ENCODE measurements at regions not wholly inside any gene's neighbourhood (a gene's known extent, or its start where the extent isn't known, plus 50 kb on each side); places are given as distances from the start of the nearest gene placed in this dataset.
A peak's percentile ranks its signal among the peaks of the same experiment; 100 is the strongest.
"Not testable (repeated sequence)": the region's sequence is repeated elsewhere in the genome, so short reads cannot be mapped to it uniquely, and the experiment has no call there.

GRCh38 chr7:138324941-138325340 lies 135.1 kb upstream of the TRIM24 start:
- WGBS, 2 experiments (ENCODE audit: insufficient coverage in 1 of 2, insufficient read length in 1 of 2), result 96 to 97% methylated on average over 3 to 6 of the region's 6 CpGs
- Mint-ChIP-seq H3K4me1 (peaks cover 9% of the 10 kb centered on the region), H3K27ac (no peak overlapping the region), H3K4me3 (no peak overlapping the region), H3K27me3 (ENCODE audit: insufficient read depth) (no peaks in the 10 kb centered on the region), H3K36me3 (ENCODE audit: low read depth) (peaks cover 18% of the 10 kb centered on the region), H3K9me3 (peaks cover 11% of the 10 kb centered on the region)
- no peaks in the 10 kb centered on the region for H3K36me3 ChIP-seq (ENCODE audit: control insufficient read depth, insufficient read depth, low read length)
- H3K9ac ChIP-seq (ENCODE audit: extremely low read depth, low read length, poor library complexity, severe bottlenecking), result no peak overlapping the region
- no peaks in the 10 kb centered on the region for H3K4me1 ChIP-seq (ENCODE audit: control insufficient read depth, insufficient read depth, low read length)
- no peaks in the 10 kb centered on the region for H3K27me3 ChIP-seq (ENCODE audit: control insufficient read depth, insufficient read depth, low read length, poor library complexity, severe bottlenecking)
- no peak for DNase-seq
- no peak overlapping the region for H3K4me3 ChIP-seq (ENCODE audit: low read length)
- H3K9me3 ChIP-seq (ENCODE audit: control insufficient read depth, low read length), result peaks cover 37% of the 10 kb centered on the region
- H3K27ac ChIP-seq (ENCODE audit: low read depth, low read length), result no peak overlapping the region
- TF ChIP-seq, protein P1, sequence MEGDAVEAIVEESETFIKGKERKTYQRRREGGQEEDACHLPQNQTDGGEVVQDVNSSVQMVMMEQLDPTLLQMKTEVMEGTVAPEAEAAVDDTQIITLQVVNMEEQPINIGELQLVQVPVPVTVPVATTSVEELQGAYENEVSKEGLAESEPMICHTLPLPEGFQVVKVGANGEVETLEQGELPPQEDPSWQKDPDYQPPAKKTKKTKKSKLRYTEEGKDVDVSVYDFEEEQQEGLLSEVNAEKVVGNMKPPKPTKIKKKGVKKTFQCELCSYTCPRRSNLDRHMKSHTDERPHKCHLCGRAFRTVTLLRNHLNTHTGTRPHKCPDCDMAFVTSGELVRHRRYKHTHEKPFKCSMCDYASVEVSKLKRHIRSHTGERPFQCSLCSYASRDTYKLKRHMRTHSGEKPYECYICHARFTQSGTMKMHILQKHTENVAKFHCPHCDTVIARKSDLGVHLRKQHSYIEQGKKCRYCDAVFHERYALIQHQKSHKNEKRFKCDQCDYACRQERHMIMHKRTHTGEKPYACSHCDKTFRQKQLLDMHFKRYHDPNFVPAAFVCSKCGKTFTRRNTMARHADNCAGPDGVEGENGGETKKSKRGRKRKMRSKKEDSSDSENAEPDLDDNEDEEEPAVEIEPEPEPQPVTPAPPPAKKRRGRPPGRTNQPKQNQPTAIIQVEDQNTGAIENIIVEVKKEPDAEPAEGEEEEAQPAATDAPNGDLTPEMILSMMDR (conservative IDR thresholded peaks at IDR 0.05), result no peak

- Histone ChIP-seq H3K27me3 (ENCODE audit: control insufficient read depth, insufficient read depth, low read length, poor library complexity, severe bottlenecking) (no peaks in the 10 kb centered on the region), H3K36me3 (ENCODE audit: control insufficient read depth, insufficient read depth, low read length) (no peaks in the 10 kb centered on the region), H3K4me1 (ENCODE audit: control insufficient read depth, insufficient read depth, low read length) (no peaks in the 10 kb centered on the region), H3K27ac (ENCODE audit: low read depth, low read length) (no peak overlapping the region), H3K4me3 (ENCODE audit: low read length) (no peak overlapping the region), H3K9ac (ENCODE audit: extremely low read depth, low read length, poor library complexity, severe bottlenecking) (no peak overlapping the region), H3K9me3 (ENCODE audit: control insufficient read depth, low read length) (peaks cover 42% of the 10 kb centered on the region)
- Mint-ChIP-seq H3K27ac (no peak overlapping the region), H3K36me3 (ENCODE audit: low read depth) (peaks cover 19% of the 10 kb centered on the region), H3K9me3 (peaks cover 6% of the 10 kb centered on the region), H3K27me3 (ENCODE audit: insufficient read depth) (no peaks in the 10 kb centered on the region), H3K4me1 (peaks cover 8% of the 10 kb centered on the region), H3K4me3 (no peak overlapping the region)
- DNase-seq, result no peak
- TF ChIP-seq, protein P1 (conservative IDR thresholded peaks at IDR 0.05), result no peak
- WGBS, 2 experiments (ENCODE audit: insufficient coverage in 1 of 2, insufficient read length in 1 of 2), result 76 to 96% methylated on average over 3 to 4 of the region's 4 CpGs
Observed at GRCh38 chr7:138325434-138325833, 134.6 kb upstream of the TRIM24 start.

GRCh38 chr7:138328215-138328614 lies 131.8 kb upstream of the TRIM24 start:
- no peaks in the 10 kb centered on the region for H3K27me3 ChIP-seq (ENCODE audit: control insufficient read depth, insufficient read depth, low read length, poor library complexity, severe bottlenecking)
- WGBS, 2 experiments (ENCODE audit: insufficient coverage in 1 of 2, insufficient read length in 1 of 2), result 89 to 100% methylated on average over 1 to 2 of the region's 2 CpGs
- no peak for DNase-seq
- Mint-ChIP-seq H3K27ac (no peak overlapping the region), H3K4me1 (no peaks in the 10 kb centered on the region), H3K9me3 (peaks cover 3% of the 10 kb centered on the region), H3K27me3 (ENCODE audit: insufficient read depth) (no peaks in the 10 kb centered on the region), H3K4me3 (no peak overlapping the region), H3K36me3 (ENCODE audit: low read depth) (peaks cover 20% of the 10 kb centered on the region)
- no peaks in the 10 kb centered on the region for H3K36me3 ChIP-seq (ENCODE audit: control insufficient read depth, insufficient read depth, low read length)
- H3K9ac ChIP-seq (ENCODE audit: extremely low read depth, low read length, poor library complexity, severe bottlenecking), result no peak overlapping the region
- TF ChIP-seq, protein P1 (conservative IDR thresholded peaks at IDR 0.05), result no peak
- H3K4me3 ChIP-seq (ENCODE audit: low read length), result peak overlapping the region; percentile 60
- peaks cover 66% of the 10 kb centered on the region for H3K9me3 ChIP-seq (ENCODE audit: control insufficient read depth, low read length)
- no peak overlapping the region for H3K27ac ChIP-seq (ENCODE audit: low read depth, low read length)
- no peaks in the 10 kb centered on the region for H3K4me1 ChIP-seq (ENCODE audit: control insufficient read depth, insufficient read depth, low read length)

GRCh38 chr7:138332850-138333249 lies 127.2 kb upstream of the TRIM24 start:
- H3K36me3 ChIP-seq (ENCODE audit: control insufficient read depth, insufficient read depth, low read length); H3K4me1 Mint-ChIP-seq; H3K4me3 ChIP-seq (ENCODE audit: low read length); H3K27ac Mint-ChIP-seq; H3K4me1 ChIP-seq (ENCODE audit: control insufficient read depth, insufficient read depth, low read length); H3K9ac ChIP-seq (ENCODE audit: extremely low read depth, low read length, poor library complexity, severe bottlenecking); H3K27me3 Mint-ChIP-seq (ENCODE audit: insufficient read depth); DNase-seq; H3K27me3 ChIP-seq (ENCODE audit: control insufficient read depth, insufficient read depth, low read length, poor library complexity, severe bottlenecking); H3K27ac ChIP-seq (ENCODE audit: low read depth, low read length); H3K4me3 Mint-ChIP-seq: not testable (repeated sequence)
- H3K9me3 ChIP-seq (ENCODE audit: control insufficient read depth, low read length), result peaks cover 79% of the 10 kb centered on the region
- Mint-ChIP-seq H3K9me3 (peaks cover 13% of the 10 kb centered on the region), H3K36me3 (ENCODE audit: low read depth) (peaks cover 16% of the 10 kb centered on the region)
- 93% methylated on average over 2 to 5 of the region's 5 CpGs for WGBS, 2 experiments (ENCODE audit: insufficient coverage in 1 of 2, insufficient read length in 1 of 2)

Data from endodermal cell (in vitro differentiated cells).